T47D (cell line): ENCODE measurements at regions not wholly inside any gene's neighbourhood (a gene's known extent, or its start where the extent isn't known, plus 50 kb on each side); places are given as distances from the start of the nearest gene placed in this dataset.

ENCODE experiments used
- DNase-seq, 2 experiments: peaks; one replicate each; pipeline versions ENCODE4 v3.0.0 to v3.0.0-alpha.2; 2011 to 2012; ENCODE audit warnings: low read depth in 1 of 2, low spot score in 1 of 2
- JUND ChIP-seq: IDR thresholded peaks from 2 replicates; pipeline ENCODE4 v1.6.1; 2012; ENCODE audit warnings: low read depth
- in situ Hi-C: cut with HindIII; loops from 2 replicates; pipeline ENCODE4 v1.10.0; 2016; ENCODE audit warnings: low sequenced_read_pairs, low pct_unique_long_range_greater_than_20kb

- in situ Hi-C loops = no loop called here
- no peak for TF ChIP-seq JUND
- DNase-seq = no peak
Measured at GRCh38 chr3:27661797-27662196, 60.3 kb downstream of the EOMES start.

DNA sequence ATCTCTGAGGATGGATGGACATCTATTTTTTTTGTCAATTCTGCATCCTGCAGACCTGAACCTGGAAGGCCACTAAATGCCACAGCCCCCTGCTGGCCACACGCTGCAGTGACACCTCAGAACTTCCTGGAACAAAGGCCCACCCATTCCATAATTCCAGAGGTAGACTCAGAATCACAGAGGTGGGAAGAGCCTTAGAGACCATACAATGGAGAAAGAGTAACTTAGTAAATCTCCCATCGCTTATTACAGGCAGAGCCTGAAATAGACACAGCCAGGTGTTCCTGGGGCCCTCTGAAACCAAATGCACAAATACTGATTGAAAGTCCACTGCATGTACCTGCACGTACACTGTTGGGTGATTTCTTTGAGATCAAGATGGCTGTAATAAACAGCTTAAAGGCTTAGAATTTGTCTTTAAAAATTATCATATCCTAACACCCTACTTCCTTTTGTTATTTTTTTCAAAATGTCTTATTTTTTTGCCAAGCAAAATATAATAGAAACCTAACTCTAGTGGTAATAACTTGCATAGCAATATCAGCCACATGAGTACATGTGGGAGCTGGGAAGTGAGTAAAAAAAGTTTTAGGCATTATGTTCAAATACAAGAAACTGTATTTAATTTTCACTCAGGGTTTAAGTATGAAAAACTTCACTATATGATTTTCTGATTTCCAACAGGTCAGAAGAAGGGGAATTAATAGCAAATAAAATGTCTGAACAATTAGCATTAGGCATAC is 62.7 kb downstream of the EOMES start:
- DNase-seq = peak; percentile 33 to 74
- in situ Hi-C loops = no loop called here
- TF ChIP-seq JUND = no peak

DNA sequence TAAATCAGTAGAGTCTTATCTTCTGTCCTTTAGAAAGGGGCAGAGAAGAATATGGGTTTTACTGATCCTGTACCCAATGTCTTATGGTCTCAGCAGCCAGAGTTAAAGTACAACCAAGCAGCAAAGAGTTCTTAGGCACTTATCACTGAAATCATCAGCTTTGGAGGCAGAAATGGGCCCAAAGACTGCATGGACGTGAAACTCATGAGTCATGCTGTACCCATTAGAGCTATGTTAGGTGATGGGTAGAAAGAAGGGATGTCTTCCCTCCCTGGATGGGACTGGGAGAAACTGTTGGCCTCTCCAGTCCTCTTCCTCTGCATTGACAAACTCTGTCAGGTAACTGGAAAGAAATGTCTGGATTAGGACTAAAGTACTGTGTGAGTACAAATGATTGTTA is 63.4 kb downstream of the EOMES start:
- no peak for DNase-seq
- in situ Hi-C loops = no loop called here
- no peak for TF ChIP-seq JUND

GRCh38 chr3:27657871-27658270 is 64.3 kb downstream of the EOMES start:
- in situ Hi-C loops = no loop called here
- no peak for TF ChIP-seq JUND
- DNase-seq = no peak

GRCh38 chr3:27657404-27657803 is 64.7 kb downstream of the EOMES start:
- no peak for TF ChIP-seq JUND
- no peak for DNase-seq
- in situ Hi-C loops = no loop called here

- in situ Hi-C loops = no loop called here
- no peak for DNase-seq
- TF ChIP-seq JUND = no peak
Measured at GRCh38 chr3:27656790-27657189, 65.3 kb downstream of the EOMES start.

GRCh38 chr3:27655547-27655946 is 66.6 kb downstream of the EOMES start:
- no peak for TF ChIP-seq JUND
- no peak for DNase-seq
- in situ Hi-C loops = no loop called here

DNA sequence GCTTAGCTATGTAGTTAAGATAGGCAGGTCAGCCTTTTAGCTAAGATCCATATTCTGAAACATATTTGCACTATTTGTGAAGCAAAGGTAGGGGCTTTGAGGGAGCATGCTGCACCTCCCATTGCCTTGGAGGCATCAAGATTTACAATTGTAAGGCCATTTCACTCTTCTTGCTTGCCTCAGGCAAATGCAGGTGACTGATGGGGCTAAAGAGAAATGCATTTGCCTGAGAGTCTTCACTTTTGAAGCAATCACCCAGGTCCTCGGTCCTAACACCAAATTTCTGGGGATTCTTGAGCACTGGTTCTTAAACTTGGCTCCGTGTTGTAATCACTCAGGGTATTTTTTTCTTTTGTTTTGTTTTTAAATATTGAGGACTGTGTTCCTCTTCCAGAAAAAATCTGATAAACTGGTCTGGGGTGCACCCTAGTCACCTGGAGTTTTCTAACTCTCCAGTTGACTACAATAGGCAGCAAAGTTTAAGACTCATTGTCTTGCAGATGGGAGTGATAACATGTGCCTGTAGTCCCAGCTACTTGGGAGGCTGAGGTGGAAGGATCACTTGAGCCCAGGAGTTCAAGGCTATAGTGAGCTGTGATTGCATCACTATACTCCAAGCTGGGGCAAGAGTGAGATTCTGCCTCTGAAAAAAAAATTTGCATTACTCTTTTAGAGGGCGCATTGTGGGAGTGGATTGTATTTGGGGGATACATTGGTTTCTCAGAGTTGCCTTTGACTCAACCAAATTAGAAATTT is 68.1 kb downstream of the EOMES start:
- no peak for DNase-seq
- in situ Hi-C loops = no loop called here
- no peak for TF ChIP-seq JUND

DNA sequence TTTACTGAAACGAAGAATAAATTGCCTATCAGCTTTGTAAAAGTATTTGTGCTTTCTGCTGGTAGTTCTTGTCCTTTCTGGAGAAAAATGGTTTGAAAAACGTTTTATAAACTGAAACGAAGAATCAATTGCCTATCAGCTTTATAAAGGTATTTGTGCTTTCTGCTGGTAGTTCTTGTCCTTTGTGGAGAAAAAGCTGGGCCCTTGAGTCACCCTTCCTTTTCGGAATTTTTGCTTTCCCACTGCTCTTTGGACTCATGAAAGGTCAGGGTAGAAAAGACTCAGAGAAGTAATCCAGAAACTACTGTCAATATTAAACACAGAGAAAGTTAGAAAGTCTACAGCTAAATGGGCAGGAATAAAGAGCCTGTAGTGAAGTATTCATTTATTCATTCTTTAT is 72.8 kb downstream of the EOMES start:
- DNase-seq = no peak
- no peak for TF ChIP-seq JUND
- in situ Hi-C loops = no loop called here

- in situ Hi-C loops = no loop called here
- no peak for DNase-seq
- TF ChIP-seq JUND = no peak
Measured at GRCh38 chr3:27646896-27647295, 75.2 kb downstream of the EOMES start.

GRCh38 chr3:27644941-27645340 is 77.2 kb downstream of the EOMES start:
- DNase-seq = no peak
- in situ Hi-C loops = no loop called here
- TF ChIP-seq JUND = no peak

DNA sequence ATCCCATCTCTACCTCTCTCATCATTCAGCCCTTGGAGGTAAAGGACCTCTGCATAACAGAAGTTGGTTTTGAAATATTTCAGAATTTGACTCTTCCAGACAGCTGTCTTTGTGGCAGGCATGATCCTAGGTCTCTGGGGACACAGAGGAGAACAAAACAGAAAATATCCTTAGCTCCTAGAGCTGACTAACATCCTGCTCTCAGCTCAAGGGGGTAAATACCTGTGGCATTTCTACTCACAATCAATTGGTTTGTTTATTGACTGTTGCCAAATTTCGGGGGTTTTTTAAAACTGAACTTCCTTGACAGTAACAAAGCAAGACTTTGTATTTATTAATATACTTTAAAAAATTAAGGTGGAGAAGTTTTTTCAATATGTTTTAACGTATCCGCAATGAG is 78.8 kb downstream of the EOMES start:
- no peak for DNase-seq
- in situ Hi-C loops = no loop called here

DNA sequence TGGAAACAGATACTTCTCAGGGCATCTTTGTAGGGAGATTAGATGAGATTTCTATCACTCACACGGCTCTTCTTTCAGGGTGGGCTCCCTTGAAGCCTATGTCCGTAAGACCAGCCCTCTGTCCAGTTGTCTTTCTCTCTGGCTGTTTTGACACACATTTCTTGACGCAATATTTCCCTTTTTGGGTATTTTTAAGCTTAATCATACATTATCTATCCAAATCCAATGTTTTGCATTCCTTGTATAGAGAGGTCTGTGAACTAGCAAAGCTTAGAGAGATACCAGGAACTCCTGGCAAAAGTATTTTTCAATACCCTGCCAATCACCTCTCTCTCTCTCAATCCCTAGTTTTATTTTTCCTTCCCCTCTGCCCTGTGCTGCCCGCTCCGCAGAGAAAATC is 79.3 kb downstream of the EOMES start:
- no peak for TF ChIP-seq JUND
- in situ Hi-C loops = no loop called here

More for the DNA sequence above, 78.8 kb downstream of the EOMES start:
- no peak for TF ChIP-seq JUND

More for the DNA sequence above, 79.3 kb downstream of the EOMES start:
- DNase-seq = no peak
